MG63 (cell line): ENCODE measurements at regions not wholly inside any gene's neighbourhood (a gene's known extent, or its start where the extent isn't known, plus 50 kb on each side); places are given as distances from the start of the nearest gene placed in this dataset.

Experiments
- DNase-seq: peaks from one replicate; pipeline ENCODE4 v3.0.0-alpha.2; 2020
- H3K27me3 ChIP-seq: fragments of 250-450 bp; sonication (Bioruptor Pico); 2 replicates; pipeline ENCODE4 v1.5.1; 2020; ENCODE audit warnings: mild to moderate bottlenecking, moderate library complexity
- H3K36me3 ChIP-seq: fragments of 250-450 bp; sonication (Bioruptor Pico); 2 replicates; pipeline ENCODE4 v1.5.1; 2020; ENCODE audit warnings: mild to moderate bottlenecking, moderate library complexity
- H3K4me3 ChIP-seq: fragments of 250-450 bp; sonication (Bioruptor Pico); 2 replicates; pipeline ENCODE4 v1.5.1; 2020; ENCODE audit warnings: mild to moderate bottlenecking, moderate library complexity
- H3K9me3 ChIP-seq: fragments of 250-450 bp; sonication (Bioruptor Pico); 2 replicates; pipeline ENCODE4 v1.5.1; 2020; ENCODE audit warnings: mild to moderate bottlenecking, moderate library complexity

- no peaks in the 10 kb centered on the region for H3K36me3 ChIP-seq
- DNase-seq: no peak
- H3K4me3 ChIP-seq: no peak overlapping the region
- H3K27me3 ChIP-seq: no peaks in the 10 kb centered on the region
- no peaks in the 10 kb centered on the region for H3K9me3 ChIP-seq
Observed at GRCh38 chr10:61836888-61837754, 64.4 kb upstream of the ARID5B start.

GRCh38 chr10:61837755-61838171 lies 63.7 kb upstream of the ARID5B start:
- H3K27me3 ChIP-seq: no peaks in the 10 kb centered on the region
- no peak for DNase-seq
- H3K4me3 ChIP-seq: no peak overlapping the region
- H3K9me3 ChIP-seq: no peaks in the 10 kb centered on the region
- no peaks in the 10 kb centered on the region for H3K36me3 ChIP-seq

GRCh38 chr10:61839916-61840315 lies 61.6 kb upstream of the ARID5B start:
- no peak overlapping the region for H3K4me3 ChIP-seq

GRCh38 chr10:61840403-61840802 lies 61.1 kb upstream of the ARID5B start:
- H3K9me3 ChIP-seq: no peaks in the 10 kb centered on the region
- H3K27me3 ChIP-seq: no peaks in the 10 kb centered on the region
- no peaks in the 10 kb centered on the region for H3K36me3 ChIP-seq
- no peak for DNase-seq
- H3K4me3 ChIP-seq: no peak overlapping the region

More at GRCh38 chr10:61839916-61840315, 61.6 kb upstream of the ARID5B start:
- H3K36me3 ChIP-seq: no peaks in the 10 kb centered on the region
- no peaks in the 10 kb centered on the region for H3K9me3 ChIP-seq
- no peaks in the 10 kb centered on the region for H3K27me3 ChIP-seq
- no peak for DNase-seq

GRCh38 chr10:61841338-61841875 lies 60.1 kb upstream of the ARID5B start:
- H3K9me3 ChIP-seq: no peaks in the 10 kb centered on the region
- no peaks in the 10 kb centered on the region for H3K27me3 ChIP-seq
- H3K4me3 ChIP-seq: no peak overlapping the region
- H3K36me3 ChIP-seq: no peaks in the 10 kb centered on the region
- DNase-seq: no peak

- Histone ChIP-seq H3K9me3 (no peaks in the 10 kb centered on the region), H3K4me3 (no peak overlapping the region), H3K36me3 (no peaks in the 10 kb centered on the region), H3K27me3 (no peaks in the 10 kb centered on the region)
- peak; percentile 8 for DNase-seq
Observed at GRCh38 chr10:61842755-61843497, 58.6 kb upstream of the ARID5B start.

- no peaks in the 10 kb centered on the region for H3K36me3 ChIP-seq
- no peak for DNase-seq
- H3K27me3 ChIP-seq: no peaks in the 10 kb centered on the region
- no peaks in the 10 kb centered on the region for H3K9me3 ChIP-seq
- no peak overlapping the region for H3K4me3 ChIP-seq
Observed at GRCh38 chr10:61844116-61844822, 57.2 kb upstream of the ARID5B start.

- Histone ChIP-seq H3K27me3 (no peaks in the 10 kb centered on the region), H3K36me3 (no peaks in the 10 kb centered on the region), H3K4me3 (no peak overlapping the region), H3K9me3 (no peaks in the 10 kb centered on the region)
- no peak for DNase-seq
Observed at GRCh38 chr10:61845196-61845949, 56.1 kb upstream of the ARID5B start.

GRCh38 chr10:61845950-61846268 lies 55.6 kb upstream of the ARID5B start:
- H3K4me3 ChIP-seq: no peak overlapping the region
- no peaks in the 10 kb centered on the region for H3K27me3 ChIP-seq
- no peak for DNase-seq
- no peaks in the 10 kb centered on the region for H3K36me3 ChIP-seq
- no peaks in the 10 kb centered on the region for H3K9me3 ChIP-seq

- H3K4me3 ChIP-seq: no peak overlapping the region
- no peaks in the 10 kb centered on the region for H3K27me3 ChIP-seq
- no peak for DNase-seq
- no peaks in the 10 kb centered on the region for H3K36me3 ChIP-seq
- no peaks in the 10 kb centered on the region for H3K9me3 ChIP-seq
Observed at GRCh38 chr10:61846370-61847031, 55.0 kb upstream of the ARID5B start.

GRCh38 chr10:61847087-61847486 lies 54.4 kb upstream of the ARID5B start:
- Histone ChIP-seq H3K27me3 (no peaks in the 10 kb centered on the region), H3K4me3 (no peak overlapping the region), H3K36me3 (no peaks in the 10 kb centered on the region), H3K9me3 (no peaks in the 10 kb centered on the region)
- DNase-seq: no peak

GRCh38 chr10:61847640-61848039 lies 53.9 kb upstream of the ARID5B start:
- DNase-seq: no peak
- no peaks in the 10 kb centered on the region for H3K36me3 ChIP-seq
- no peaks in the 10 kb centered on the region for H3K9me3 ChIP-seq
- no peak overlapping the region for H3K4me3 ChIP-seq
- H3K27me3 ChIP-seq: no peaks in the 10 kb centered on the region

GRCh38 chr10:61850376-61850775 lies 51.1 kb upstream of the ARID5B start:
- Histone ChIP-seq H3K4me3 (no peak overlapping the region), H3K36me3 (no peaks in the 10 kb centered on the region), H3K9me3 (no peaks in the 10 kb centered on the region), H3K27me3 (no peaks in the 10 kb centered on the region)
- DNase-seq: no peak
